ENCODE measurements at regions not wholly inside any gene's neighbourhood (a gene's known extent, or its start where the extent isn't known, plus 50 kb on each side); places are given as distances from the start of the nearest gene placed in this dataset.

DNA sequence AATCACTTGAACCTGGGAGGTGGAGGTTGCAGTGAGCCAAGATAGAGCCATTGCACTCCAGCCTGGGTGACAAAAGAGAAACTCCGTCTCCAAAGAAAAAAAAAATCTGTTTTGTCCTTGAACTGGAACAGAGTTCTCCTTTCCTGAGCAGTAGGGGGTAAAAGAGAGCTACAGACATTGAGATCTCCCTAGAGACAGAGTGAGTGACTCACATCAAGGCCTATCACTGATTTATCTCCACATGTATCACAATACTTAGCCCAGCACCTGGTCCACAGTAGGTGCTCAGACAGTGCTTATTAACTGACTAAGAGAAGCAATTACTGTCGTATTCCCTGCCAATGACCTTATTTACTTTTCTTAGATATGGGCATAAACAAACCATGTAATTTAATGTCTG, 354.1 kb upstream of the C1orf87 start:
- no peak for DNase-seq (ENCODE audit: low spot score)

DNA sequence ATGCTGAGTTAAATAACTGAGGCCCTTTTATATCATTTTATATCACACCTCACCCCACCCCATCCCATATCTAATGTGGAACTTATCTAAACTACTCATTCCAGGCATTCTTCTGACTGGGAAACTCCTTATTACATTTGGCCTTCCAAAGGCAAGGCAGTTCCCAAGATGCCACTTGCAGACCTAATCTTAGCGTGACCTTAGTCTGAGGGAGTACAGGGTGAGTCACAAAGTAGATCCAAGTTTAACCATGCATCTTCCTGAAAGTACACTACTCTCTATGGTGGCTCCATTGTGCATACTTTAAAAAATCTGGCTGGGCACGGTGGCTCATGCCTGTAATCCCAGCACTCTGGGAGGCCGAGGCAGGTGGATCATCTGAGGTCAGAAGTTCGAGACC, 353.6 kb upstream of the C1orf87 start:
- no peak for DNase-seq (ENCODE audit: low spot score)

DNA sequence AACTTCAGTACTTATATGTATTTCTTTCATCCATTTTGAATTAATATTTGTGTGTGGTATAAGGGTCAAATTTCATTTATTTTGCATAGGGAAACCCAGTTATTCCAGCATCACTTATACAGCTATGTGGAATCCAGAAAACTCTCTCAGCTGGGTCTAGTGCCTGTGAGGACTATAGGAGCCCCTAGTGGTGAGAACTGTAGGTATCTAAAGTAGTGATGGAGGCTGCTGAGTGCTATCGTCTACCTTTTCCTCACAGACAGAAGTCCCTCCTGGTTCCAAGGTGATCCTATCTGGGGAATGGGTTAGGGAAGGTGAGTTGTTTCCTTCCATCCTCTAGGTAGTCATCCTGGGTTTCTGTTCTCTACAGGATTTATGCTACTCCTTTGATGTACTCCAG, 352.0 kb upstream of the C1orf87 start:
- no peak for DNase-seq (ENCODE audit: low spot score)

DNA sequence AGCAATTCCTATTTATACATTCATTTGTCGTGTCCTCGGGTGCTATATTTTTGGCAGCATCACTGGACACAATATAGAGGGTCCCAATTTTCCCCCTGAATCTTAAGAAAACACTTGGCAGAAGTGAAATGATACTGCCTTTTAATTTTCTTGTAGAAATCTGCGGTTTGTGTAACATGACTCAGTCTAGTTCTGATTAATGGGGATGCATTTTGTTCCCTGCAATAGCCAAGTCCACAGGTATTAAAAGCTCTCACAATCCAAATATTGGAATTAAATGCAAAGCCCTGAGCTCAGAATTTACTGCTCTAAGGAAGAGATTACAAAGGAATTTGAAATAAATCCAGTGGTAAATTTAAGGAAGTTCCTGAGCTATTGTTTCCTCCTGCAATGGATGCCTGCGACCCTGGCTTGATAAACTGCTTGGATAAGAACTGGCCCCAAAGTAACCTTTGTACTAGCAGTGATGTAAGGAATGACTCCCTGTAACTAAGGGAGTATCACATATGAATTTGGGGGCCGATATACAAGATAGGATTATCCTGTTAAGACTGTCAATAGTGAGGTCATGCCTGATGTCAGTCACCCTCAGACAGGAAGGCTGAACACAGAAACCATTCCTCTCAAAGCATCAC, 349.7 kb upstream of the C1orf87 start:
- DNase-seq (ENCODE audit: low spot score): no peak

DNA sequence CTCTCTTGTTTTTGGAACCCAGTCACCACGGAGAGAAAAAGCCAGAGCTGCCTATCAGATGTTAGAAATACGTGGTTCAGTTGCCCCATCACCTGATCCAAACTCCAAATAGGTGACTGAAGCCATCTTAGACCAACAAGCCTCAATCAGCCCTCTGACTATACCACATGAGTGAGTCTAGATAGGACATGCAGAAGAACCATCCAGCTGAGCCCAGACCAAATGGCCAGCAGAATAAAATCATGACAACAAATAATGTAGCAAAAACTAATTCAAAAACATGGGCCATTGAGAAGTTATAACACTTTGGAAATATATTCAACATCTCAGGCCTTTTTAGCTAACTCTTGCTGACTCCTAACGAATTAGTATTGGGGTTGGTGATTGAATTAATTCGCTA, 348.4 kb upstream of the C1orf87 start:
- no peak for DNase-seq (ENCODE audit: low spot score)

DNA sequence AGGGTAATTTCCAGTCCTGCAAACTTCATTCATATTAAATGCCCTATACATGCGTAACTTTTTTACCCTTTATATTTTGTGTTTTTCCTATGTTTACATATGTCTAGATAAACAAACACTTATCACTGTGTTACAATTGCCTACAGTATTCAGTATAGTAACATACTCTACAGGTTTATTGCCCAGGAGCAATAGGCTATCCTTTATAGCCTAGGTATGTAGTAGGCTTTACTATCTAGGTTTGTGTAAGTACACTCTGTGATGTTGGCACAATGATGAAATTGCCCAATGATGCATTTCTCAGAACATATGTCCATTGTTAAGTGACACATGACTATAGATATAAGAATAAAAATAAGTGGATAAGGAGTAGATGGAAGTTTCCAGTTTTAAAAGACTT, 345.5 kb upstream of the C1orf87 start:
- DNase-seq (ENCODE audit: low spot score): no peak

DNA sequence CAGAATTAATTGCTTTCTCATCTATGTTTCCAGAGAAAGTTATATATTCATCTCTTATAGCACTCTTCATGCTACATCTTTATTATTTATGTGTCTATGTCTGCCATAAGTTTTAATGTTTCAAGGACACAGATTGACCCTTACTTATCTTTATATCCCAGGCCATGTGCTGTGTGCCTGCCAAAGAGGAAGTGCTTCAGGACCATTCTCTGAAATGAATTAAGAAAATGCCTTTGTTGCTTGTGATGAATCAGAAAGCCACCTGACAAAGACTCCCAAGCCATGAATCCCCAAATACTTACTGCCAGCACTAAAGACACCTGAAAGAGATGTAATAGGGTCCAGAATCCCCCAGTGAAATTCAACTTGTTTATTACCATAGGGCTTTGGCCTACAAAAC, 342.1 kb upstream of the C1orf87 start:
- no peak for DNase-seq (ENCODE audit: low spot score)

DNA sequence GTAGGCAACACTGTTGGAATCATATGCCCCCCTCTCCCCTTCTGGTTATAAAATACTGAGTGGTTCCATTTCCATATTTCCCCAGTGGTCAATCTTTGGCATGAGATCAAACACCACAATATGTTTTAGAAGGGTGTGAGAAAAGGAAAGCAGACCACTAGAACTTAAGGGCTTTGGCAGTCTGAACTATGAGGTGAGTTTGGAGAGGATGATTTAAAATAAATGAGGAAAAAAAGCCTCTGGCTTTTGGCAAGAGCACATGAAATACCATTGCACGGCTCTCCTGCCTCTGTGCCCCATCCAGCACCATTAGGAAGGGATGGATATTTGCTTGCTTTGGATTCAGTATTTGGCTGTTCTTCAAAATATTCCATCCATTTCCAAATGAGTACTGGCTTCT, 339.5 kb upstream of the C1orf87 start:
- DNase-seq (ENCODE audit: low spot score): no peak

DNA sequence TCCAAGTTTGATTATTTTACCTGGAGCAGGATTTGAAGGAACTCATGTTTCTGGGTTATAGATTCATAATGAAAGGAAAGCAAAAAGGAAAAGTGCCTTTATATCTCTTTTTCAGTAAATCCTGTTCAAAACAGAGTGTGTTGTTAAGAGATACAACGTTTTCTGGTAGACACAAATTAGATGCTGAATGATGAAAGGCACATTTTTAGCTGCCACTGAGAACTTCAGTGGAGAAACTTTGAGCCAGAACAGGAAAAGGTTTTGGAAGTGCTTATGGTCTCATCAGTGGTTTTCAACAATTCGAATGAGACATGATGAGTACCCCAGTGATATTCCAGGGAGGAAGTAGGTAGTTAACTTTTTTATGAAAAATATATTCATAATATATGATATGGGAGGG, 338.0 kb upstream of the C1orf87 start:
- no peak for DNase-seq (ENCODE audit: low spot score)

DNA sequence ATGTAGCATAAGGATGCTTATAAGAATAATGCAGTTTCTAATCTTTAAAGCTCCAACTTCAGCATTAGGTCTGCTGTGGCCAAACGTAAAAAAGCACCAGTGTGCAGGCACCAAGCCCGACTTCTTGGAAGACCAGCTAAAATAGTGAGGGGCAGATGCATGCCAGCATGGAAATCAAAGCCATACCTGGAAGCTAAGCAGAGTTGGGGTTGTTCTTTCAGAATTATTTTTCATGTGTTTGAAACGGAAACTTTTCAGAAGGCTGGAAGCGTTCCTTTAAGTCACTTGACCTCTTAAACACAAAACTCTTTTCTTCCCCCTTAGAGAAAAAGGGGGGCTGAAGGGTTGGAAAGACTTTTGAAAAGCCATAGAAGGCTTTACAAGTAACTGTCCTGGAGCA, 329.2 kb upstream of the C1orf87 start:
- no peak for DNase-seq (ENCODE audit: low spot score)

DNA sequence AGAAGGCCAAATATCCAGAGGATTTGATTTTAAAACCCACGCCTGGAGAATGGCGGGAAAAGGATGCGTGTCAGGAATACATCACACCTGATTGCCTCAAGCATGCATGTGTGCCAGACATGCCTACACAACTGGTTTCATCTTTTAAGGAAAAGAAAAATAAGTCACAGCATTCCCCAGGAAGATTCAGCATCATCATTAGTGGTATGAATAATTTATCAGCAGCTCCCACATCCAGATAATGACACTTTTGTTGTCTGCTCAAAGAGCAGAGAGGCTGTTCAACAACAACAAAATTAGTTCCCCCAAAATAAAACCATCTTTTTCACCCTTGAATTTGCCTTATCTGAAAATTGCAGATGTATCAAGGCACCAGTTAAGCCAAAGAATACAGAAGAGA, 328.6 kb upstream of the C1orf87 start:
- DNase-seq (ENCODE audit: low spot score): no peak

DNA sequence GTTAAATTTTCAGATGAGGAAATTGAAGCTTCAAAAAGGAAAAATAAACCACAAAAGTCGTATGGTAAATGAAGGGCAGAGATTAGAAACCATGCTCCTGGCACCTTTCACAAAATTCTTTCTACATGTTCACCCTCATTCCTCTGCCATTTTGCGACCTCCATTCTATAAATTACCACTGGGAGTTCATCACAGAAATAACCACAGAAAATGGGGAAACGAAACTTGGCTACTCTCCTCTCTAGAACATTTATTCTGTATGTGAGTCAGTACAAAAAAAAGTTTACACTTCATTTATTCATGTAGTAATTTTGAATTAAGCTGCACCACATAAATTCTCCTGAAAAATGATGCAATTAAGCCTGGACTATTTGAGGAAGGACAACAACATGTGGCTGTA, 320.9 kb upstream of the C1orf87 start:
- no peak for DNase-seq (ENCODE audit: low spot score)

DNA sequence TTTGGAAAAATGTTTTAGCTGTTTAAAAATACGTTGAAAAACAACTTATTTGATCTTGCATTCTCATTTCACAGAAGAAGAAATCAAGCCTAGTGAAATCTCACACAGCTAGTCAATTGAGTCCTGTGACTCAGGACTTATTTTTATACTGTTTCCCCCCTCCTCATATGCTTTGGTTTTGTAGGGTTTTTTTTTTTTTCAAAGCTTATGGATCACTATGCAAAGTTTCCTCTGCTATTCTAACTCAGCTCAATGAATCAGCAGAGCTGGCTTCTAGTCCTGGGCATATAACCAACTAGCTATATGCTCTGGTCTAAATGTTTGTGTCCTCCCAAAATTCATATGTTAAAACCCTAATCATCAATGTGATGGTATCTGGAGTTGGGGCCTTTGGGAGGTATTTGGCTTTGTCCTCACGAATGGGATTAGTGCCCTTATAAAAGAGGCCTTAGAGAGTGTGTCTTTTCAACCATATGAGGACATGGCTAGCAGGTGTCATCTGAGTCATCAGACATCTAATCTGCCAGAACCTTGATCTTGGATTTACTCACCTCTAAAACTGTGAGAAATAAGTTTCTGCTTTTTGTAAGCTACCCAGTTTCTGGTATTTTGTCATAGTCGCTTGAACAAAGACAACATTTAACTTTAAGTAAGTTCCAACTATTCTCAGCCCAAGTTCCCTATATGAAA, 317.2 kb upstream of the C1orf87 start:
- DNase-seq (ENCODE audit: low spot score): peak; percentile 6

DNA sequence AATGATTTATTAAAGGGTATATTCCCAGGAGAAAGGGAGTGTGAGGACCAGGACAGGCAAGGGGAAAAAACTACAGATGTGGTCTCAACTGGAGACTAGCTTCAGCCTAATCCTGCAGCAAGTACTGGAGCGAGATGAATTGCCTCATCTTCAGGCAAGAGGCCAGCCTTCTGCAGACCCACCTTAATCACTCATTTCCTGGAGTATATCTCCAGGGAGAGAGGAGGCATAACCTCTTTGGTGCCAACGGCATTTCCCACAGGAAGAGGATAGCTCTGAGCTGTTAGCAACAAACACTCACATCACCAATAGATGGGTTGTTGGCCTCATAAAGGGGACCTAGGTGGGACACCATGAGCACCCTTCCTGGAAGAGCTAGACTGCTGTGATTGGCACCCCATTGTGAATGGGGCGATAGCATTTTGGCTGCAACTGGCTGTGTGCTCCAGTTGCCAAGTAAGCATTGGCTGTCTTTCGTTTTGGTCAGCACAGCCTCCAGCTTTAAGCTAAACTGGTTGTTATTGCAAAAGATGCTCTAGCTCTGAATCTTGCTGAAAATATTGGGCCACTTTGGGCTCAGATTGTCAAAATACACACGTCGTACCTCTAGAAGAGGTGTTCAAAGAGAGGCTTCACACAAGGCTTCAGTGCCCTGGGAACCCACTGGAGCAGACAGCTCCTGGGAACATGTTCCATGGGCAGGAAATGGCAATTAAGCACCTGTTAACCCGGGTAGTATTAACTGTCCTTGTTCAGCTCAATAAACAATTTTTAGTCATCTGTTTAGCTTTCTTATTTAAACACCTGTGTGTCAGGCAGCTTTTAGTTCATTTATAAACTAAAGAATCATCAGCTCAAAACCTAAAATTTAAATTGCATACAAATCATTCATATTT, 314.8 kb upstream of the C1orf87 start:
- no peak for DNase-seq (ENCODE audit: low spot score)

DNA sequence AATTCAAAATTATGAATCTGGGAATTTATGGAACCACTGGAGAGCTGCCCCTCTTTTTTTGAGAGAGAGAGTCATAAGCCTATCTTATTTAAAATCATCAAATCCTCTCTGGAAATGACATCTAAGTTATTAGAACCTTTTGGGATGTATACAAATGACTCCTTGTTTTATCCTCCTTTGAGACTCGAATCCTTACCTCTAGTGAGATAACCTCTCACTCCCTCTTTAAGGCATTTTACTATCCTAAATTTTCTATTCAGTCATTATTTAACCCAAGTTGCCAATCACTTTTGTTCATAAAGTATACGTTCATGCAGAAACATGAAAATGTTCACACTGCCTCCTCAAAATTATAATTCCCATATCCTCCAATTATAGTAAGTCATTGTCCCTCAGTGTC, 313.6 kb upstream of the C1orf87 start:
- DNase-seq (ENCODE audit: low spot score): no peak

DNA sequence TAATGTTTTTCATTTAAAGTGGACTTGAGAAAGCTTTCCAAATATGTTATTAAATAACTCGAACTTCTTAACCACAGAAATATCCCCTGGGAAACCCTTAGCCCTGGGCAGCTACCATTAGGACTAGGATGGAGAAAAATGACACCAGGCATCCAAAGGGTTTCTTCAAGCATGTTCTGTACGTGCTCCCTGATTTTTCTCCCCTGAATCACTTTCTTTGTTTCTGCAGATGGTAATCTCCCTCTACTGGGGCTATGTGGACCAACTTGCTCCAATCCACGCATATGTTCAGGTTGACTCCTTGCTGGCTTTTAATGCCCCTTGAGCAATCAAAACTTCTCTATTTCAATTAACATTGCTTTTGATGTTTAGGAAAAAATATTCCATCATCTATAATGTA, 312.7 kb upstream of the C1orf87 start:
- DNase-seq (ENCODE audit: low spot score): no peak

DNA sequence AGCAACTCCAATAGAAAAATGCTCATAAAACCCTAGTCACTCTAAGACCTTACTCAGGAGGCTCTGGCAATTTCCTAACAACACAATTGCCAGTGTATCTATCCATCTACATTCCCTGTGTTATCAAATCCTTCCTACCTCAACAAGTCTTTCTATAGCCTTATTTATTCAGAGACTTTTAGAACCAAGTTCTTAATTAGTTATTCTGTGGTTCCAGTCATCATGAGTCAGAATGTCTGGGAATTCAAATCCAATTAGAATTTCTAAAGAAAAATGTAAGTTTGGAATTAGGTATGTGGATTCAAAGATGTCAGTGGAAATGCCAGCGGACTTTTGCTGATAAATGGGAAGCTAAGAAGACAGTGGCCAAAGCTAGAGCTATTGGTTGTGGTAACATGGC, 302.6 kb upstream of the C1orf87 start:
- no peak for DNase-seq (ENCODE audit: low spot score)

DNA sequence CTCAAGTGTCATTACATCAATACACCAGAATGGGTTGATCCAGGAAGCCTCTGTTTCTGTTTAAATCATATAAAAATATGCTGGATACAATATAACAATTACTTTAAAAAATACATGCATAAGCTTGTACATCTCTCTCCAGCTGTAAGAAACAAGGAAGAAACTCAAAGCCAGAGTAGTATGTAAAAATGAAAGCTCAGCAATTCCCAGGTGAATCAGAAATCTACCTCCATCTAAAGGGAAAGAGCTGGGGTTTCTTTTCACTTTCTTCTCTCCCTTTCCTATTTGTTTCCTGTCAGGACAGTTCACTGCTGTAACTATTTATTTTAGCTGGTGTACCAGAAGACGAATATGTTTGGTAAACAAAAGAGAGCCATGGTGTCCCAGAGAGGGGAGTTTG, 301.0 kb upstream of the C1orf87 start:
- no peak for DNase-seq (ENCODE audit: low spot score)

DNA sequence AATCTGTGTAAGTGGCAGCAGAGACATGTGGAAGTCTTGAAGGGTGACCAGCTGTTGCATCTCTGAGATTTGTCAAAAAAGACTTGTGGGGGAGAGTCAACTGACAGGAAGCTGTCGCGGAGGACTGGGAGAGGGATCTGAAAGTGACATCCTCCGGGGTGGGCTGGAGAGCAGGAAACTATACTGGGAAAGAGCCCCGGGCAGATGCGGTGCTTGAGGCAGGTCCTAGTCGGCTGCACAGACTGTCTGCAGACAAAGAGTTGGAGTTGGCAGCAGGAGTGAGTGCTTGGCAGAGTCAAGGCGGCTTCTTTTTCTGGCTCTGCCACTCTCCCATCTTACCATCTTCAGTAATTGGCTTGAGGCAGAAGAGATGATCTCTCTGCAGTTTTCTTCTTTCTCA, 294.0 kb upstream of the C1orf87 start:
- no peak for DNase-seq (ENCODE audit: low spot score)

DNA sequence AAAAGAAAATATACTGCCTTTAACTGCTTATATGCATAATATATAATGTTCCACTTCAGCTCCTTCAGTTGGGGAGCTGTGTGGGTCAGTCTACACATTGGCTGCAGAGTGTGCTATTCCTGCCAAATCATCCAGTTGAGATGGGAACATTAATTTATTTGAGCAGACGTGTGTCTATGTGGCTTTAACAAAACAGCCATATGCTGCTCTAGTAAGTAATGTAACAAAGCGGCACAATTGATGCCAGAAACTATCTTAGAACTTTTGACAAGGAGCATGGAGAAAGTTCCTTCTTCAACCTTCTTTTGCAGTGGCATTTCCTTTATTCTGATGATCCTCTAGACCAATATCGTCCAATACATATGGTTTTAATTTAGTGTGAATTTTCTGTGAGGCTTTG, 285.9 kb upstream of the C1orf87 start:
- no peak for DNase-seq (ENCODE audit: low spot score)

DNA sequence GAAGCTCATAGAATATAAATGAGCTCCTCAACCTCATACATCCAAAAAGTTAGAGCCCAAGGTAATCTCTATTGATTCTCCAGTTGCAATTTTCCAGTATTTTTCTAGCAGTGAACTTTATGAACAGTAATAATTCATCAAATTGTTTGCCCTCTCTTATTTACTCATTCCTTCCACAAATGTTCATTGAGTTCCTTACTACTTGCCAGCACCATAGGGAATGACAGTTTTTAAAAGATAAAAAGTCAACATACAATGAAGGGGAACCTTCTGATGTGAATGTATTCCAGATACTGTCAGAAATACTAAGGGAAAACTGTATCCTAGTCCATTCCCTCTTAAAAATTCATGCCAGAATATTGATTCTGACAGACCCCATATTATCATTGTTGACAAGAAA, 277.0 kb upstream of the C1orf87 start:
- DNase-seq (ENCODE audit: low spot score): no peak

DNA sequence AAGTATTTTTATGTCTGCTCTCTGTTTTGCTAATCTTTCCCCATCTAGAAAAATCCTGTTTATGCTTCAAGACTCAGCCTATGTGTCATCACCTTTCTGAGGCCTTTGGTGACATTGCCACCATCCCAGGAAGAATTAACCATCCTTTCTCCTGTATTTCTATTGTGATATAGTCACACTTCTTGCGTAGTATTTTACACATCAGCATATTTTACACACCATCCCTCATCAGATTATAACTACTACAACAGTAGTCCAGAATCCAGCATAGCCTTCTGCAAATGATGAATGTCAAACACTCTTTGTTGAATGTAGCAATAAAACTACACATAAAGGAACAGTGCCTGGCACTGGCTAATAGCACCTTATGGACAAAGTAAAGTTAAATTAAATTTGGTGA, 275.3 kb upstream of the C1orf87 start:
- no peak for DNase-seq (ENCODE audit: low spot score)

DNA sequence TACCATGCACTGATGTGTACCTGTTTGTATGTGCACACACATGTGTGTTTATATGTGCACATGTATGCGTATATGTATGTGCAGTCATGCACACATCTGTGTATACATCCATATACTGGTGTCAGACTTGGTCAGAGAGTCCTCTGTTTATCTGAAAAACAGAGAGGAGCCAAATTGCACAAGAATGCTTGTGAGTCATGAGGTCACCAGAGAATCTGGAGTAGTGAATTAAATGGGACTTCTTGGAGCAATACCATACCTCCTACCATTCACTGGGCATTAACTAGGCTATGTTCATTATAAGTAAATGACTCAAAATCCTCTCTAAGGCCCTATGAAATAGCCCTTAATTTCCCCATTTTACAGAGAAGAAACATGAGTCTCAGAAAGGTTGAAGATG, 272.1 kb upstream of the C1orf87 start:
- no peak for DNase-seq (ENCODE audit: low spot score)

All from activated CD4-positive, alpha-beta T cell treated with anti-CD3 and anti-CD28 coated beads, Interleukin-2, Interleukin-4, amounts not matched to agents 100 ng/mL and 50 ng/mL, durations not matched to agents 16 hours and 8 hours (primary cell).